HCT116 (cell line): ENCODE measurements at regions not wholly inside any gene's neighbourhood (a gene's known extent, or its start where the extent isn't known, plus 50 kb on each side); places are given as distances from the start of the nearest gene placed in this dataset.

Experiments used
- ATAC-seq: fragments of 200-7000 bp; cut with Tn5 transposase; 2 replicates; pipeline ENCODE4 v1.9.1; 2020; ENCODE audit warnings: mild to moderate bottlenecking, moderate library complexity
- BruUV-seq: library from RNA; stranded (reverse); fragments of 400-500 nt; replicated peaks from 2 replicates; lab custom pipeline; 2021; lab: Mats Ljungman, UMichigan
- CTCF ChIA-PET: fragments of 300-600 bp; sonication (Branson Sonifier 250); formaldehyde crosslinking; loops from one replicate; lab custom pipeline; 2021; ENCODE audit warnings: antibody characterized with exemption; lab: Charles Lee
- POLR2A ChIA-PET: fragments of 300-600, 350-600 bp; sonication (Branson Sonifier 250); formaldehyde crosslinking; loops from one replicate; lab custom pipeline; 2021; ENCODE audit warnings: antibody characterized with exemption; lab: Charles Lee
- RAD21 ChIA-PET, 2 experiments: fragments of 300-600 bp; sonication (Branson Sonifier 250); formaldehyde crosslinking; loops; one replicate each; lab custom pipeline; 2023; ENCODE audit warnings: low total read pairs in 2 of 2; ENCODE audit not compliant: uncharacterized antibody in 2 of 2, unreplicated experiment in 2 of 2, low non-redundant PET in 1 of 2; lab: Charles Lee
- DNase-seq: peaks from one replicate; pipeline ENCODE4 v3.0.0-alpha.2; 2010; ENCODE audit warnings: low read depth, low spot score
- H2AFZ ChIP-seq: fragments of 200-600 bp; shearing (Covaris generic), sonication (generic); 2 replicates; pipeline ENCODE4 v1.6.1; 2017; ENCODE audit warnings: low read depth, mixed run types, mixed read lengths, antibody characterized with exemption, low read length; ENCODE audit not compliant: poor library complexity, severe bottlenecking
- H3K27ac ChIP-seq: 2 replicates; pipeline ENCODE4 v1.5.1; 2012; ENCODE audit warnings: low read depth, low read length
- H3K27me3 ChIP-seq: fragments of 200-600 bp; sonication (generic); 2 replicates; pipeline ENCODE4 v1.6.1; 2016; ENCODE audit warnings: mixed run types, low read length, mixed read lengths; ENCODE audit not compliant: insufficient read depth
- H3K36me3 ChIP-seq, 2 experiments: fragments of 200-500 bp in 1 of 2; fragments of 200-600 bp in 1 of 2; sonication (Bioruptor generic) in 1 of 2; sonication (generic) in 1 of 2; 2 replicates each; pipeline versions ENCODE4 v1.5.1 to v1.6.1; 2014 to 2016; ENCODE audit warnings: low read length in 2 of 2, inconsistent platforms in 1 of 2, mixed read lengths in 1 of 2, mixed run types in 1 of 2; ENCODE audit not compliant: insufficient read depth in 2 of 2, control insufficient read depth in 1 of 2
- H3K4me1 ChIP-seq, 2 experiments: fragments of 200-600 bp in 1 of 2; sonication (generic) in 1 of 2; 2 replicates each; pipeline versions ENCODE4 v1.5.1 to v1.6.1; 2012 to 2017; ENCODE audit warnings: low read length in 2 of 2, inconsistent platforms in 1 of 2, mild to moderate bottlenecking in 1 of 2, mixed read lengths in 1 of 2, mixed run types in 1 of 2, moderate library complexity in 1 of 2; ENCODE audit not compliant: insufficient read depth in 2 of 2, control insufficient read depth in 1 of 2
- H3K4me2 ChIP-seq: fragments of 200-600 bp; sonication (generic); 2 replicates; pipeline ENCODE4 v1.6.1; 2017; ENCODE audit warnings: mixed run types, low read length, mixed read lengths
- H3K4me3 ChIP-seq, 2 experiments: fragments of 200-600 bp in 1 of 2; sonication (generic) in 1 of 2; replicated peaks in 1 of 2; 2 replicates each; pipeline ENCODE4 v1.5.1; 2011 to 2016; ENCODE audit warnings: low read length in 2 of 2, control low read depth in 1 of 2, low read depth in 1 of 2, mild to moderate bottlenecking in 1 of 2, mixed read lengths in 1 of 2, mixed run types in 1 of 2
- H3K79me2 ChIP-seq: fragments of 200-600 bp; sonication (generic); 2 replicates; pipeline ENCODE4 v1.6.1; 2017; ENCODE audit warnings: mild to moderate bottlenecking, mixed run types, low read length, moderate library complexity, mixed read lengths; ENCODE audit not compliant: insufficient read depth
- H3K9ac ChIP-seq: fragments of 200-600 bp; sonication (generic); 2 replicates; pipeline ENCODE4 v1.6.1; 2016; ENCODE audit warnings: low read length, mixed read lengths
- H3K9me2 ChIP-seq: fragments of 200-600 bp; sonication (generic), shearing (Covaris generic); 2 replicates; pipeline ENCODE4 v1.6.1; 2017; ENCODE audit warnings: mixed run types, mild to moderate bottlenecking, moderate library complexity; ENCODE audit not compliant: insufficient read depth
- H3K9me3 ChIP-seq, 2 experiments: fragments of 200-500 bp in 1 of 2; fragments of 200-600 bp in 1 of 2; sonication (Bioruptor generic) in 1 of 2; sonication (generic) in 1 of 2; 2 replicates each; pipeline ENCODE4 v1.6.1; 2014 to 2017; ENCODE audit warnings: low read length in 2 of 2, mixed read lengths in 2 of 2, inconsistent platforms in 1 of 2, low read depth in 1 of 2, mild to moderate bottlenecking in 1 of 2, mixed run types in 1 of 2, moderate library complexity in 1 of 2; ENCODE audit not compliant: control insufficient read depth in 1 of 2, insufficient read depth in 1 of 2
- H4K20me1 ChIP-seq: fragments of 200-600 bp; sonication (generic), shearing (Covaris generic); 2 replicates; pipeline ENCODE4 v1.6.1; 2017; ENCODE audit warnings: mixed run types, mild to moderate bottlenecking, moderate library complexity; ENCODE audit not compliant: insufficient read depth
- EGR1 ChIP-seq: IDR thresholded peaks from 2 replicates; pipeline ENCODE4 v1.6.1; 2012; ENCODE audit warnings: low read depth
- ELF1 ChIP-seq: IDR thresholded peaks from 2 replicates; pipeline ENCODE4 v1.6.1; 2012; ENCODE audit warnings: low read depth, borderline replicate concordance
- EZH2 ChIP-seq: fragments of 200-600 bp; sonication (generic); IDR thresholded peaks from 2 replicates; pipeline ENCODE4 v1.6.1; 2017; ENCODE audit warnings: antibody characterized with exemption, mixed run types
- EZH2phosphoT487 ChIP-seq: fragments of 200-600 bp; IDR thresholded peaks from 2 replicates; pipeline ENCODE4 v1.6.1; 2018; ENCODE audit warnings: antibody characterized with exemption, borderline replicate concordance
- FOSL1 ChIP-seq: IDR thresholded peaks from 2 replicates; pipeline ENCODE4 v1.6.1; 2012; ENCODE audit warnings: low read depth
- JUND ChIP-seq: IDR thresholded peaks from 2 replicates; pipeline ENCODE4 v1.6.1; 2012
- POLR2AphosphoS5 ChIP-seq: IDR thresholded peaks from 2 replicates; pipeline ENCODE4 v1.6.1; 2011; ENCODE audit warnings: mild to moderate bottlenecking, low read depth, low read length, moderate library complexity
- RAD21 ChIP-seq: IDR thresholded peaks from 2 replicates; pipeline ENCODE4 v1.6.1; 2012; ENCODE audit warnings: low read depth, mild to moderate bottlenecking
- TCF7L2 ChIP-seq: IDR thresholded peaks from 2 replicates; pipeline ENCODE4 v1.7.0; 2011; ENCODE audit warnings: borderline replicate concordance, inconsistent platforms; ENCODE audit not compliant: insufficient read depth, insufficient read length; ENCODE audit errors: extremely low read depth
- YY1 ChIP-seq: IDR thresholded peaks from 2 replicates; pipeline ENCODE4 v1.6.1; 2011; ENCODE audit warnings: low read length, low read depth, moderate library complexity, mild to moderate bottlenecking; ENCODE audit not compliant: insufficient replicate concordance; ENCODE audit errors: extremely low read depth
- ZFX ChIP-seq: fragments of 450-650 bp; IDR thresholded peaks from 2 replicates; pipeline ENCODE4 v1.6.1; 2017
- ZNF274 ChIP-seq: fragments of 200-500 bp; sonication (Bioruptor generic); IDR thresholded peaks from 2 replicates; pipeline ENCODE4 v1.6.1; 2014; ENCODE audit warnings: mild to moderate bottlenecking, low read depth, low read length, inconsistent platforms
- intact Hi-C: fragments of 100-400 bp; cut with micrococcal nuclease; formaldehyde crosslinking; loops from 2 replicates; pipeline ENCODE4 v1.10.0; 2022
- TF ChIP-seq, protein P1 (sequence below), 3 experiments: fragments of 200-600 bp in 1 of 3; sonication (generic) in 1 of 3; IDR thresholded peaks in 2 of 3; conservative IDR thresholded peaks in 1 of 3; 2 replicates each; pipeline ENCODE4 v1.5.1; 2012 to 2017; ENCODE audit warnings: low read depth in 2 of 3, low read length in 2 of 3, antibody characterized with exemption in 1 of 3, borderline replicate concordance in 1 of 3, control low read depth in 1 of 3, mild to moderate bottlenecking in 1 of 3, mixed read lengths in 1 of 3, mixed run types in 1 of 3, moderate library complexity in 1 of 3; ENCODE audit not compliant: insufficient read depth in 1 of 3
- TF ChIP-seq, protein P2 (sequence below): IDR thresholded peaks from 2 replicates; pipeline ENCODE4 v1.6.1; 2012; ENCODE audit warnings: low read depth

- H3K79me2 ChIP-seq, result no peaks in the 10 kb centered on the region
- H3K9me2 ChIP-seq, result no peaks in the 10 kb centered on the region
- ChIA-PET POLR2A (no interaction called here), RAD21 (no interaction called here), CTCF (no interaction called here)
- no peaks in the 10 kb centered on the region for H3K9me3 ChIP-seq
- peaks cover 16% of the 10 kb centered on the region for H3K27me3 ChIP-seq
- no peaks in the 10 kb centered on the region for H4K20me1 ChIP-seq
- ATAC-seq (no peak), DNase-seq (no peak)
- no peak overlapping the region for H3K9ac ChIP-seq
- H3K27ac ChIP-seq, result no peak overlapping the region
- H3K36me3 ChIP-seq, result no peaks in the 10 kb centered on the region
- H3K4me3 ChIP-seq, result no peak overlapping the region
- no peak overlapping the region for H3K4me2 ChIP-seq
- no peaks in the 10 kb centered on the region for H3K4me1 ChIP-seq
- intact Hi-C loops, result no loop called here
- no peak overlapping the region for H2AFZ ChIP-seq
- TF ChIP-seq POLR2AphosphoS5 (no peak), ZFX (no peak), EZH2 (no peak), RAD21 (no peak), TCF7L2 (no peak), EGR1 (no peak), ELF1 (no peak), YY1 (no peak), ZNF274 (no peak), EZH2phosphoT487 (no peak), JUND (no peak), FOSL1 (no peak)
- TF ChIP-seq, protein P1, sequence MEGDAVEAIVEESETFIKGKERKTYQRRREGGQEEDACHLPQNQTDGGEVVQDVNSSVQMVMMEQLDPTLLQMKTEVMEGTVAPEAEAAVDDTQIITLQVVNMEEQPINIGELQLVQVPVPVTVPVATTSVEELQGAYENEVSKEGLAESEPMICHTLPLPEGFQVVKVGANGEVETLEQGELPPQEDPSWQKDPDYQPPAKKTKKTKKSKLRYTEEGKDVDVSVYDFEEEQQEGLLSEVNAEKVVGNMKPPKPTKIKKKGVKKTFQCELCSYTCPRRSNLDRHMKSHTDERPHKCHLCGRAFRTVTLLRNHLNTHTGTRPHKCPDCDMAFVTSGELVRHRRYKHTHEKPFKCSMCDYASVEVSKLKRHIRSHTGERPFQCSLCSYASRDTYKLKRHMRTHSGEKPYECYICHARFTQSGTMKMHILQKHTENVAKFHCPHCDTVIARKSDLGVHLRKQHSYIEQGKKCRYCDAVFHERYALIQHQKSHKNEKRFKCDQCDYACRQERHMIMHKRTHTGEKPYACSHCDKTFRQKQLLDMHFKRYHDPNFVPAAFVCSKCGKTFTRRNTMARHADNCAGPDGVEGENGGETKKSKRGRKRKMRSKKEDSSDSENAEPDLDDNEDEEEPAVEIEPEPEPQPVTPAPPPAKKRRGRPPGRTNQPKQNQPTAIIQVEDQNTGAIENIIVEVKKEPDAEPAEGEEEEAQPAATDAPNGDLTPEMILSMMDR (IDR thresholded peaks at IDR 0.05 in 2 of 3, conservative IDR thresholded peaks at IDR 0.05 in 1 of 3; ENCODE audit: borderline replicate concordance in 1 of 3, insufficient read depth in 1 of 3, low read depth in 2 of 3, low read length in 2 of 3), result no peak
- TF ChIP-seq, protein P2, sequence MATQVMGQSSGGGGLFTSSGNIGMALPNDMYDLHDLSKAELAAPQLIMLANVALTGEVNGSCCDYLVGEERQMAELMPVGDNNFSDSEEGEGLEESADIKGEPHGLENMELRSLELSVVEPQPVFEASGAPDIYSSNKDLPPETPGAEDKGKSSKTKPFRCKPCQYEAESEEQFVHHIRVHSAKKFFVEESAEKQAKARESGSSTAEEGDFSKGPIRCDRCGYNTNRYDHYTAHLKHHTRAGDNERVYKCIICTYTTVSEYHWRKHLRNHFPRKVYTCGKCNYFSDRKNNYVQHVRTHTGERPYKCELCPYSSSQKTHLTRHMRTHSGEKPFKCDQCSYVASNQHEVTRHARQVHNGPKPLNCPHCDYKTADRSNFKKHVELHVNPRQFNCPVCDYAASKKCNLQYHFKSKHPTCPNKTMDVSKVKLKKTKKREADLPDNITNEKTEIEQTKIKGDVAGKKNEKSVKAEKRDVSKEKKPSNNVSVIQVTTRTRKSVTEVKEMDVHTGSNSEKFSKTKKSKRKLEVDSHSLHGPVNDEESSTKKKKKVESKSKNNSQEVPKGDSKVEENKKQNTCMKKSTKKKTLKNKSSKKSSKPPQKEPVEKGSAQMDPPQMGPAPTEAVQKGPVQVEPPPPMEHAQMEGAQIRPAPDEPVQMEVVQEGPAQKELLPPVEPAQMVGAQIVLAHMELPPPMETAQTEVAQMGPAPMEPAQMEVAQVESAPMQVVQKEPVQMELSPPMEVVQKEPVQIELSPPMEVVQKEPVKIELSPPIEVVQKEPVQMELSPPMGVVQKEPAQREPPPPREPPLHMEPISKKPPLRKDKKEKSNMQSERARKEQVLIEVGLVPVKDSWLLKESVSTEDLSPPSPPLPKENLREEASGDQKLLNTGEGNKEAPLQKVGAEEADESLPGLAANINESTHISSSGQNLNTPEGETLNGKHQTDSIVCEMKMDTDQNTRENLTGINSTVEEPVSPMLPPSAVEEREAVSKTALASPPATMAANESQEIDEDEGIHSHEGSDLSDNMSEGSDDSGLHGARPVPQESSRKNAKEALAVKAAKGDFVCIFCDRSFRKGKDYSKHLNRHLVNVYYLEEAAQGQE, result no peak
- no TSS peak for BruUV-seq
Measured at GRCh38 chr5:167785106-167785505, 506.3 kb upstream of the WWC1 start.
